Sigmoid colon (tissue), 3 donors: ENCODE measurements at regions not wholly inside any gene's neighbourhood (a gene's known extent, or its start where the extent isn't known, plus 50 kb on each side); places are given as distances from the start of the nearest gene placed in this dataset.

Experiments used
- CTCF ChIP-seq, 4 experiments: fragments of 450-650 bp in 3 of 4; fragments of 200-600 bp in 1 of 4; IDR thresholded peaks; one replicate each; pipeline ENCODE4 v1.5.1; 2016 to 2019; ENCODE audit warnings: antibody characterized with exemption in 4 of 4, mild to moderate bottlenecking in 3 of 4, moderate library complexity in 2 of 4
- POLR2A ChIP-seq, 2 donors: fragments of 450-650 bp; IDR thresholded peaks; one replicate each; pipeline ENCODE4 v1.6.1; 2016; ENCODE audit warnings: antibody characterized with exemption in 2 of 2, mild to moderate bottlenecking in 2 of 2, moderate library complexity in 2 of 2

- TF ChIP-seq CTCF (IDR thresholded peaks at IDR 0.05) (no peak), POLR2A (IDR thresholded peaks at IDR 0.05) (no peak)
These were observed 168.4 kb upstream of the WSCD1 start for GRCh38 chr17:5901731-5902130.
